ENCODE measurements at regions not wholly inside any gene's neighbourhood (a gene's known extent, or its start where the extent isn't known, plus 50 kb on each side); places are given as distances from the start of the nearest gene placed in this dataset.

DNA sequence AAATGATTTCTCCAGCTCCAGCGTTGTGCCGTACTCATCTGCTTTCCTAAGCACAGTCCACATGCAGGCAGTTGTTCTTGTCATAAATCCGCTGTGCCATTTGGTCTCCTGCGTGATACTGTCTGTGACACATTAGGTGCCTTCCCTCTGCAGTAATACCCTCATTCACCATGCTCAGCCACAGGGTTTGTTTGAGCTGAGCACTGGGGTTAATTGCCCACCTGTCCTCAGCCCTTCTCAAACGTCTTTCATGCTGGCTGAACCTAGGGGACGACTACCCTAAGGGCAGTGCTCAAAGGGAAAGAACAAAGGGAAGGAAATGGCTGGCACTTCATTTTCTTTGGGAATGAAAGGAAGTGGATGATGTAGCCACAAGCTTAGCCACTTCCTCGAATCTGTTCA, 64.2 kb upstream of the MYLIP start:
- no peaks in the 10 kb centered on the region for H3K79me2 ChIP-seq (ENCODE audit: control insufficient read depth, low read length)
- no peaks in the 10 kb centered on the region for H3F3A ChIP-seq (ENCODE audit: control insufficient read depth, insufficient read depth)
- no peak overlapping the region for H3K27ac ChIP-seq (ENCODE audit: low read depth, low read length)
- H4K20me1 ChIP-seq (ENCODE audit: control insufficient read depth, insufficient read depth, low read depth, low read length) = no peaks in the 10 kb centered on the region
- no peaks in the 10 kb centered on the region for H3K36me3 ChIP-seq (ENCODE audit: control insufficient read depth, low read length)
- H3K9me2 ChIP-seq (replicated peaks; ENCODE audit: control insufficient read depth, low read length) = no peaks in the 10 kb centered on the region
- TF ChIP-seq EZH2phosphoT487 (IDR thresholded peaks at IDR 0.05; ENCODE audit: borderline replicate concordance, low read length) = no peak
- TF ChIP-seq, protein P1, sequence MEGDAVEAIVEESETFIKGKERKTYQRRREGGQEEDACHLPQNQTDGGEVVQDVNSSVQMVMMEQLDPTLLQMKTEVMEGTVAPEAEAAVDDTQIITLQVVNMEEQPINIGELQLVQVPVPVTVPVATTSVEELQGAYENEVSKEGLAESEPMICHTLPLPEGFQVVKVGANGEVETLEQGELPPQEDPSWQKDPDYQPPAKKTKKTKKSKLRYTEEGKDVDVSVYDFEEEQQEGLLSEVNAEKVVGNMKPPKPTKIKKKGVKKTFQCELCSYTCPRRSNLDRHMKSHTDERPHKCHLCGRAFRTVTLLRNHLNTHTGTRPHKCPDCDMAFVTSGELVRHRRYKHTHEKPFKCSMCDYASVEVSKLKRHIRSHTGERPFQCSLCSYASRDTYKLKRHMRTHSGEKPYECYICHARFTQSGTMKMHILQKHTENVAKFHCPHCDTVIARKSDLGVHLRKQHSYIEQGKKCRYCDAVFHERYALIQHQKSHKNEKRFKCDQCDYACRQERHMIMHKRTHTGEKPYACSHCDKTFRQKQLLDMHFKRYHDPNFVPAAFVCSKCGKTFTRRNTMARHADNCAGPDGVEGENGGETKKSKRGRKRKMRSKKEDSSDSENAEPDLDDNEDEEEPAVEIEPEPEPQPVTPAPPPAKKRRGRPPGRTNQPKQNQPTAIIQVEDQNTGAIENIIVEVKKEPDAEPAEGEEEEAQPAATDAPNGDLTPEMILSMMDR (IDR thresholded peaks at IDR 0.05; ENCODE audit: low read depth, low read length, poor library complexity, severe bottlenecking) = no peak
- no peaks in the 10 kb centered on the region for H3K9me3 ChIP-seq (ENCODE audit: control insufficient read depth, insufficient read depth, low read length)
- H3K4me3 ChIP-seq (ENCODE audit: low read length) = no peak overlapping the region
- H3K4me2 ChIP-seq (ENCODE audit: low read length) = no peak overlapping the region
- peaks cover 9% of the 10 kb centered on the region for H3K4me1 ChIP-seq (ENCODE audit: control insufficient read depth, low read length)
- H3K27me3 ChIP-seq (ENCODE audit: control insufficient read depth, low read length) = no peaks in the 10 kb centered on the region

DNA sequence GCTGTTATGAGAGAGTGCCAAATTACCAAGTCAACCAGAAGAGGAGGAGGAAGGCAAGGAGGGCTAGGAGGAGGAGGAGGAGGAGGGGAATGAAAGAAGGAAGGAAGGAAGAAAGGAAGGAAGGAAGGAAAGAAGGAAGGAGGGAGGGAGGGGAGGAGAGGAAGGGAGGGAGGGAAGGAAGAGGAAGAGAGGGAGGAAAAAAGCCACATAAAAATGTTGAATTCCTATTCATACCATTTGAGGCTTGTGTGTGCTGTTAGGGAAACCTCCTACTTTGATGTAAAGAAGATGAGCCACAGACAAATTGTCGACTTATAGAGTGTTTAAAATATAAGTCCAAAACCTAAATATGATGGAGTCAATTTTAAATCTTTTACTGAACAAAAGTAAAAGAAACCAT, 65.3 kb upstream of the MYLIP start:
- H3K27me3 ChIP-seq (ENCODE audit: control insufficient read depth, low read length) = no peaks in the 10 kb centered on the region
- no peak for TF ChIP-seq EZH2phosphoT487 (IDR thresholded peaks at IDR 0.05; ENCODE audit: borderline replicate concordance, low read length)
- TF ChIP-seq, protein P1 (IDR thresholded peaks at IDR 0.05; ENCODE audit: low read depth, low read length, poor library complexity, severe bottlenecking) = no peak
- H3K27ac ChIP-seq (ENCODE audit: low read depth, low read length) = no peak overlapping the region

DNA sequence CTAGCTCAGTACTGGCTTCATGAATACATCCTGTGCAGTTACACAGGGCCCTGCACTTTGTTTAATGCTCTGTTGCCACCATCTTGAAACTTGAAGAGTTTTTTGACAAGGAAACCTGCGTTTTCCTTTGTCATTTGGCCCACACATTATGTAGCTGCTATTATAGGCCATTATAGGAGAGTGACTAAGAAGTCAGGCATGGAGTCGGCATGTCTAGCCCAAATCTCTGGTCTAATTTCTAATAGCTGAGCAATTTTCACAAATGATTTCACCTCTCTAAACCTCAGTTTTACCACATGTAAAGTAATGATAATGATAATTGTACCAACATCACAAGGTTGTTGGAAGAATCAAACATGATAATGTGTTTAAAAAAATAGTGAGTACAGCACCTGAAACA, 67.1 kb upstream of the MYLIP start:
- Histone ChIP-seq H3K36me3 (ENCODE audit: control insufficient read depth, low read length) (no peaks in the 10 kb centered on the region), H3K27me3 (ENCODE audit: control insufficient read depth, low read length) (no peaks in the 10 kb centered on the region), H3K4me3 (ENCODE audit: low read length) (no peak overlapping the region), H3K27ac (ENCODE audit: low read depth, low read length) (no peak overlapping the region), H4K20me1 (ENCODE audit: control insufficient read depth, insufficient read depth, low read depth, low read length) (no peaks in the 10 kb centered on the region), H3K79me2 (ENCODE audit: control insufficient read depth, low read length) (no peaks in the 10 kb centered on the region), H3K4me1 (ENCODE audit: control insufficient read depth, low read length) (peaks cover 24% of the 10 kb centered on the region), H3K9me3 (ENCODE audit: control insufficient read depth, insufficient read depth, low read length) (no peaks in the 10 kb centered on the region), H3K4me2 (ENCODE audit: low read length) (no peak overlapping the region), H3F3A (ENCODE audit: control insufficient read depth, insufficient read depth) (no peaks in the 10 kb centered on the region), H3K9me2 (replicated peaks; ENCODE audit: control insufficient read depth, low read length) (no peaks in the 10 kb centered on the region)
- TF ChIP-seq, protein P1 (IDR thresholded peaks at IDR 0.05; ENCODE audit: low read depth, low read length, poor library complexity, severe bottlenecking) = no peak
- TF ChIP-seq EZH2phosphoT487 (IDR thresholded peaks at IDR 0.05; ENCODE audit: borderline replicate concordance, low read length) = no peak

More for the DNA sequence above, 65.3 kb upstream of the MYLIP start:
- Histone ChIP-seq H3K4me1 (ENCODE audit: control insufficient read depth, low read length) (peaks cover 18% of the 10 kb centered on the region), H3K9me3 (ENCODE audit: control insufficient read depth, insufficient read depth, low read length) (no peaks in the 10 kb centered on the region), H3K4me3 (ENCODE audit: low read length) (no peak overlapping the region), H4K20me1 (ENCODE audit: control insufficient read depth, insufficient read depth, low read depth, low read length) (no peaks in the 10 kb centered on the region), H3K36me3 (ENCODE audit: control insufficient read depth, low read length) (no peaks in the 10 kb centered on the region), H3F3A (ENCODE audit: control insufficient read depth, insufficient read depth) (no peaks in the 10 kb centered on the region), H3K9me2 (replicated peaks; ENCODE audit: control insufficient read depth, low read length) (no peaks in the 10 kb centered on the region), H3K79me2 (ENCODE audit: control insufficient read depth, low read length) (no peaks in the 10 kb centered on the region), H3K4me2 (ENCODE audit: low read length) (no peak overlapping the region)

Data from DOHH2 (cell line).